Cerebellar nuclear complex (tissue), 1 donor: ENCODE measurements at regions not wholly inside any gene's neighbourhood (a gene's known extent, or its start where the extent isn't known, plus 50 kb on each side); places are given as distances from the start of the nearest gene placed in this dataset.

Experiments used
- DNase-seq, 2 experiments: peaks; one replicate each; lab custom pipeline; 2025; lab: John Stamatoyannopoulos, UW

DNA sequence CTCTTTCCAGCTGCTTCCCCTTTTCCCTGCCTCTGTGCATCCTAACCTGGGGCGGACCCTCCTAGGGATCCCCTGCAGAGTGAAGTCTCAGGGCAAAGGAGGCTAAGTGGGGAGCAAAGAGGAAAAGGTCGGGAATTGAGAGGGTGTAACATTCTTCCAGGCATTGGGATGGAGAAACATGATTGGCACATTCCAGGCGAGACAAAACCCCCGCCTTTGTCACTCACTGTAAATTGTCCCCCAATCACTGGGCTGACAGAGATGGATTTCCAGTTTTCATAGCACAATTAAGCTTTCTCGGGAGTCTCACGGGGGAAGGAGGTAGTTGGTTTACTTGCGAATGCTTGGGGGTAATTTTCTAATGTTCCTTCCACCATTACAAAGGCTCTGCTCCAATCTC lies 74.9 kb downstream of the MIAT start:
- DNase-seq = no peak

DNA sequence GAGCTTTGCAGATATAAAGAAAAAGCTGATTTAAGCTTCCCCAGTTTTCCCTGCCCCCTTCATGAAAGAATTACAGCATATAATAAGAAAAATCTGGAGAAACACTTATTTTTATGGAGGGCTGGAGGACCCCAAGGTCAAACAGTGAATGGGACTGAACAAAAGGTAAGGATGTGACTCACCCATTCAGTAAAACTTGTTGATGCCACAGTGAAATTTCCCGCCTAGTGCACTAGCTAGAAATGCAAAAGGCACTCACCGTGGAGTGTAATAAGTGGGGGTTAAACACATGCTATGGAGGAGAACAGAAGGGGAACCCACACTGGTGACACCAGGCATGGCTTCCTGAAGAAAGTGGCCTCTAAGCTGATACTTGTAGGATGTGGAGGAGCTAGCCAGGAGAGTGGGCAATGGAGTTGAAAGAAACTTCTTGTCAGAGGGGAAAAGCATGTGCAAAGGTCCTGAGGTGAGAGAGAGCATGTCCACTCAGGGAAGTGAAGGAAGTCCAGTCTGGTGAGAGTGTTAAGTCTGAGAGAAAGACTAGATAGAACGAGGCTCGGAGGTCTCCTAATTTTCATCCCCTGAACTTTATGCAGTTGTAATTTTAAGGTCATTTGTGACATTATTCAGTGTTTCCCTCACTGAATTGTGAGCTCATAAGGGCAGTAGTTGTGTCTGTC lies 77.1 kb downstream of the MIAT start:
- no peak for DNase-seq

- no peak for DNase-seq
These were observed 77.6 kb downstream of the MIAT start for GRCh38 chr22:26735019-26735409.

DNA sequence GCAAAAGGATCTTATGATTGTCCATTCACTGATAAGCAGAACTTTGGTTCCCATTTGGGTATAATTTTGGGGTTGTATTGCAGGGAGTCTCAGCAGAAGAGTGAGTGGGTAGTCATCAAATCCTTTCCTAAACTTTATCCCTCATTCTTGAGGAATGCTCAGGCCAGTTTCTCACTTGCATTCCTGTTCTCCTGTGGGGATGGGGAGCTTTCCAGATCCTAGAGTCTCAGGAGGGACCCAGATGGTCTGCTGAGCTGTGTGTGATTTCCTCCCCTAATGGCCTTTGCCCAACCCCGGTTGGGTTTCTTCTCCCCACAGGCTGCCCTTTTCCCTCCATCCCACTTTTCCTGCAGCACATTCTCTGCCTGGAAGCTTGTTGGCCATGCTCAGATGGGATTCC lies 79.9 kb downstream of the MIAT start:
- DNase-seq = no peak

DNA sequence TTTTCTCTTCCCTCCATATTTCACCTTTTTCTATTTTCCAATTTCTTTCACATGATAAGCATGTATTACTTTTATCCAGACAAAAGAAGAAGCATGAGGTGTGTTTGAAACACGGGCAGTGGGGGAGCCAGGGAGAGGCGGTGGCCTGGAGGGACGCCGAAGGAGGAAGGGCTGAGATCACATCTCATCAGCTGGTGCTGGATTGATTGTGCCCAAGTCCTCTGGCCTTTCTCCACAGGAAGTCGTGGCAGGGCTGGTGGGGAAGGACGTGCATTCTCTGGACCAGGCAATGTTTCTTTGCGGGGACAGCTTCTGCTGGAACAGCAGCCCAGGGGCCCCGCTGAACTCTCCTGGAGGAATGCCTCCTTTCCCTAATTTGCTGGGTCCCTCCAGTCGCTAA lies 82.9 kb downstream of the MIAT start:
- no peak for DNase-seq

DNA sequence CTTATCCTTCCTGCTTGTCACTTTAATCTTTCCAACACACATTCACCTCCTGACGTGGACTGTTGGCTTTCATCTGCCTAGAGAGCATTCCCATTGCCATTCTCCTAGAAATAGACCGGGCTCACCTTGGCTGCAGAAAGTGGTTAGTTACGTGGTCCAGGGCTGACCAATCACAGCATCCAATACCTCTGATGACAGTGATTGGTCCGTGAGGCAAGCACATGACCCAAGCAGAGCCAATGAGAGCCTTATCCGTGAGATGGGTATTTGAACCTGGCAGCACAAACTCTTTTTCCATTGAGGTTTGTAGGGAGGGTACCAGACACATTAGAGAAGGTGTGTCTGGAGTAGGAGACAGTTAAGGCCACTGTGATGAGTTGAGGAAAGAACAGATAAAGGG lies 85.8 kb downstream of the MIAT start:
- DNase-seq = no peak

GRCh38 chr22:26744892-26745808 lies 87.8 kb downstream of the MIAT start:
- DNase-seq = no peak

DNA sequence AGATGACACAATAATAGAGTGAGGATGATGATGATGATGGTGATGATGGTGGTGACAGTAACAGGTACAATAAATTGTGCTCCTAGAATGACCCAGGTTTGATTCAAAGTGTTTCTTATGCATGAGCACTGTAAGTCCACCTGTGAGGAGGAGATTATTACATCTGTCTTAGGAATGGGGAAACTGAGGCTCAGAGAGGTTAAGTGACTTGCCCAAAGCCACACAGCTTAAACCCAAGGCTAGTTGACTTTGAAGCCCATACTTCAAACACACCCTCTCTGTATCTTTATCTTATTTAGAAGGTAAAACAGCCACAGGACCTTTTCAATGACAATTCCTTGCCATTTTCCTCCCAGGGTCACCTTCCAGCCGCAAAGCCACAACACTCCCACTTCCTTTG lies 88.9 kb downstream of the MIAT start:
- DNase-seq = no peak

- DNase-seq = no peak
These were observed 91.5 kb downstream of the MIAT start for GRCh38 chr22:26748845-26749244.

DNA sequence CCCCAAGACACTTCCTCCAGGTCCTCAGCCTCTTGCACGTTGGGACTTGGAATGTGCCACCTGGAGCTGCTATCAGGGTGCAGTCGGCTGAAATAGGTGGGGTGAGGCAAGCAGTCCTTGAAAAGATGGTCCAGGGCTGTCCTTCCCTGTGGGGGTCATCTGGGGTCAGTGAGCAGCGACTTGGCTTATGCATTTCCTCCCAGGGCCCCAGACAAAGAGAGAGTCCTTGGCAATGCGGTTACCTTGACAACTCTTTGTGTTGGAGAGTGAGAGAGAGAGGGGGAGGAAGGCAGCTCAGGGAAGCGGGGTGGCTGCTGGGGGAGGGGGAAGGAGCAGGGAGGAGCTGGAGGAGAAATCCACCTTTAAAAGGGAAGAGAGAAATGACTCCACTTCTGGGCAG lies 93.8 kb downstream of the MIAT start:
- no peak for DNase-seq

DNA sequence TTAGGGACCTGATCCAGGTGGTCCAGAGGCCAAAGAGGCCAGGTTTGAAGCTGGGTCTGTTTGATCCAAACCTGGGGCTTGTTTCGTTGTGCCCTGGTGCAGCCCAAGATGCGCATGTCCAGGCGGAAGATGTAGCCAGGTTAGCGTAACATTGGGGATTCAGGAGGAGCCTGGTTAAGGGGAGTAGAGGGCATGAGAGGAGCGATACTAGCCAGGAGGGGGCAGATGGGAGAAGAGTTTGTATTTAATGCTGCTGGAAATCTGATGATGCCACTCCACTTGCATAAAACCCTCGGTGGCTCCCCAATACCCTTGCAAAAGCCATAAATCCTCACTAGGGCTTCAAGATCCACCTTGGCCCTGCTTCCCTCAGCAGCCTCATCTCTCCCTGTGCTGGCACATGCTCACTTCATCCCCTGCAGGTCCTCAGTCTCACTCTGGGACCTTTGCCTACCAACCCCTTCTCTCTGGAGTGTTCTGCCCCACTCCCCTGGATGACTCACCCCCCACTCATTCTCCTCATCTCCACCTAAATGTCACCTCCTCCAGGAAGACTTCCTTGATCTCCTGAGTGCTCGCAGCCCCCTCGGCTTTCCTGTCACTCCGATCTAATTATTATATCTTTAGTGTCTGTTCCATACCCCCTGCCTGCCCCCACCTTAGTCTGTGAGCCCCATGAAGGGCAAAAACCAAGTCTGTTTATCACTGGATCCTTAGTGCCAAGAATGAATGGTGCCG lies 95.9 kb downstream of the MIAT start:
- DNase-seq = no peak

DNA sequence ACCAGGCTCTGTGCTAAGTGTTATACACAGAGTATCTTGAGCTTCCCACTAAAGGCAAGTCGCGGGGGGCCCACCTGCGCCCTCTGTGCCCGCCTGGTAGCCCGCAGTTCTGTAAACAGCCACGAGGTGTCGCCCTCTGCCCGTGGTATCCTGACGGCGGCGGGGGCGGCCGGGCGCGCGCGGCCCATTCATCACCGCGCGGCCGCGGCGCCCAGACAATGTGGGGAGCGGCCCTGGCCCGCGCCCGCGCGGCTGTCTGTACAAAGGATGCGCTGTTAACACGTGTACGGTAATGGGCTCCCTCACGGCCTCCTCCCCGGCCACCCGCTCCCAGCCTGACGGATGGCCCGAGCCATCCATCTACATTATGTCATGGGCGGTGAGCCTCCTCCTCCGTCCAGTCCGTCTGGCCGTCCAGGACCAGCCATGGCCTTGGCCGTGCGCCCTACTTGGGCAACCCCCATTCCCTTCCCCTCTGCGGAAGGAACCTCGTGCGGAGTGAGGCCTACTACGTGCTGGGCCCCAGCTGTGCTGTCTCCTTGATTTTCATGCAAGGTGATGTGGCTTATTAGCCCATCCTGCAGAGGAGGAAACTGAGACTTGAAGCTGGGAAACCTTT lies 99.4 kb downstream of the MIAT start:
- no peak for DNase-seq

GRCh38 chr22:26757496-26757895 lies 100.1 kb downstream of the MIAT start:
- no peak for DNase-seq

- DNase-seq = no peak
These were observed 105.4 kb downstream of the MIAT start for GRCh38 chr22:26762503-26763472.

DNA sequence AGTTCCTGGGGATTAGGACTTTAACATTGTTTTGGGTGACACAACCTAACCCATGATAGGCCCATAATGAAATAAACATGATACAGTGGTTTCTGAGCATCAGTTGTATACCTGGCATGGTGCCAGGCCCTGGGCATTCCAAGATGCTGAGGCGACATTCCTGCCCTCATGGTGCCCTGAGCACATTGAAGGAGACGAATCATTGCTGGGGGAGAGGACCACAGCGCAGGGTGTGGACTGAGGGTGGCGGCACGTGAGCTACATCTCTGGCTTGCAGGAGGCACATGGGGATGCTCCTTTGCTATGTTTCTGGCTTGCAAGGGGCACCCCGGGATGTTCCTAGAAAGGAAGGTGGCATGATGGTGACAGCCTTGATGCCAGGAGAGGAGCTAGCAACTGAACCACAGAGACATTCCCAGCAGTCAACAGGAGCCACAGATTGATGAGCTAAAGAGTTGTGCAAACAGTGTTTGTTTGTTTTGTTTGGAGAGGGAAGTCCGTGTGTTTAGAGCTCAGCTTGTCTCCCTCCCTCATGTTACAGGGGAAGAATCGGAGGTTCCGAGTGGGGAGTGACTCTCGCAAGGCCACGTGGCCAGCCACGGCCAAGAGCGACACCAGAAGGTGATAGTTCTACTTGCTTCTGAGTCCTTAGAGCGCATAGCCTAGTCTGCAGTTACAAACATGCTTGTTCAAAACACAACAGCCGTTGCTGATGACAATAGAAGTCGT lies 106.4 kb downstream of the MIAT start:
- DNase-seq = no peak

GRCh38 chr22:26766510-26767350 lies 109.3 kb downstream of the MIAT start:
- no peak for DNase-seq

- DNase-seq = no peak
These were observed 110.2 kb downstream of the MIAT start for GRCh38 chr22:26767351-26768155.

- DNase-seq = no peak
These were observed 110.7 kb downstream of the MIAT start for GRCh38 chr22:26768156-26768515.

GRCh38 chr22:26768952-26769351 lies 111.6 kb downstream of the MIAT start:
- no peak for DNase-seq
